Left ventricle myocardium inferior (tissue), 1 donor: ENCODE measurements at regions not wholly inside any gene's neighbourhood (a gene's known extent, or its start where the extent isn't known, plus 50 kb on each side); places are given as distances from the start of the nearest gene placed in this dataset.

Source experiments
- DNase-seq: peaks from one replicate; pipeline ENCODE4 v3.0.0-alpha.2; 2020
- H3K27ac ChIP-seq: fragments of 200-600 bp; replicated peaks from 2 replicates; pipeline ENCODE4 v1.8.0; 2021
- H3K27me3 ChIP-seq: fragments of 200-600 bp; 2 replicates; pipeline ENCODE4 v1.8.0; 2021; ENCODE audit warnings: low read depth
- H3K36me3 ChIP-seq: fragments of 200-600 bp; 2 replicates; pipeline ENCODE4 v1.8.0; 2021
- H3K4me1 ChIP-seq: fragments of 200-600 bp; 2 replicates; pipeline ENCODE4 v1.8.0; 2021
- H3K4me3 ChIP-seq: fragments of 200-600 bp; 2 replicates; pipeline ENCODE4 v1.8.0; 2021; ENCODE audit warnings: mild to moderate bottlenecking, moderate library complexity
- H3K9me3 ChIP-seq: fragments of 200-600 bp; replicated peaks from 2 replicates; pipeline ENCODE4 v1.8.0; 2021
- CTCF ChIP-seq: fragments of 200-600 bp; IDR thresholded peaks from 2 replicates; pipeline ENCODE4 v1.8.0; 2021; ENCODE audit warnings: antibody characterized with exemption, mild to moderate bottlenecking, borderline replicate concordance
- intact Hi-C: fragments of 100-400 bp; cut with micrococcal nuclease; formaldehyde crosslinking; loops from one replicate; pipeline ENCODE4 v1.11.0; 2022
- donor health status: DM: no; HTN: yes; CAD: no; lungs with severe emphysema.

GRCh38 chr13:50077431-50077830, 62.2 kb downstream of the KCNRG start:
- DNase-seq = no peak
- intact Hi-C loops = no loop called here
- no peak for TF ChIP-seq CTCF
- Histone ChIP-seq H3K9me3 (no peaks in the 10 kb centered on the region), H3K4me1 (peaks cover 56% of the 10 kb centered on the region), H3K36me3 (no peaks in the 10 kb centered on the region), H3K27ac (no peak overlapping the region), H3K4me3 (no peak overlapping the region), H3K27me3 (peaks cover 5% of the 10 kb centered on the region)

GRCh38 chr13:50078231-50078894, 63.1 kb downstream of the KCNRG start:
- DNase-seq = no peak
- Histone ChIP-seq H3K27ac (no peak overlapping the region), H3K27me3 (peaks cover 5% of the 10 kb centered on the region), H3K36me3 (no peaks in the 10 kb centered on the region), H3K4me1 (peaks cover 64% of the 10 kb centered on the region), H3K9me3 (no peaks in the 10 kb centered on the region), H3K4me3 (peak overlapping the region; percentile 84)
- TF ChIP-seq CTCF = no peak
- intact Hi-C loops = no loop called here

- peaks cover 64% of the 10 kb centered on the region for H3K4me1 ChIP-seq
- no peak for DNase-seq
- intact Hi-C loops = no loop called here
- no peaks in the 10 kb centered on the region for H3K9me3 ChIP-seq
- peak overlapping the region; percentile 84 for H3K4me3 ChIP-seq
- no peaks in the 10 kb centered on the region for H3K36me3 ChIP-seq
- no peak overlapping the region for H3K27ac ChIP-seq
- H3K27me3 ChIP-seq = peaks cover 5% of the 10 kb centered on the region
- no peak for TF ChIP-seq CTCF
These were observed 63.8 kb downstream of the KCNRG start for GRCh38 chr13:50078895-50079654.

GRCh38 chr13:50079655-50080202, 64.5 kb downstream of the KCNRG start:
- H3K4me3 ChIP-seq = peak overlapping the region; percentile 84
- no peak for DNase-seq
- intact Hi-C loops = loop anchor here (10.0 kb wide), 1 partner anchor 725 kb away; no protein-coding TSS in a partner anchor
- H3K9me3 ChIP-seq = no peaks in the 10 kb centered on the region
- H3K27me3 ChIP-seq = peaks cover 5% of the 10 kb centered on the region
- H3K27ac ChIP-seq = peak overlapping the region; percentile 80
- TF ChIP-seq CTCF = no peak
- H3K4me1 ChIP-seq = peaks cover 67% of the 10 kb centered on the region
- H3K36me3 ChIP-seq = no peaks in the 10 kb centered on the region

GRCh38 chr13:50080203-50080910, 65.1 kb downstream of the KCNRG start:
- H3K27ac ChIP-seq = peak overlapping the region; percentile 80
- H3K9me3 ChIP-seq = no peaks in the 10 kb centered on the region
- no peak for DNase-seq
- no peaks in the 10 kb centered on the region for H3K36me3 ChIP-seq
- H3K27me3 ChIP-seq = peaks cover 5% of the 10 kb centered on the region
- intact Hi-C loops = loop anchor here (10.0 kb wide), 1 partner anchor 724 kb away; no protein-coding TSS in a partner anchor
- peak overlapping the region; percentile 84 for H3K4me3 ChIP-seq
- TF ChIP-seq CTCF = no peak
- H3K4me1 ChIP-seq = peaks cover 73% of the 10 kb centered on the region
